ENCODE measurements at regions not wholly inside any gene's neighbourhood (a gene's known extent, or its start where the extent isn't known, plus 50 kb on each side); places are given as distances from the start of the nearest gene placed in this dataset.

GRCh38 chr2:200056105-200056504 is 100.7 kb downstream of the MAIP1 start:
- CTCF ChIA-PET = no interaction called here
- H3K4me3 ChIP-seq (ENCODE audit: low read length) = no peak overlapping the region
- H3K79me2 ChIP-seq (ENCODE audit: low read length) = no peaks in the 10 kb centered on the region
- no peaks in the 10 kb centered on the region for H4K20me1 ChIP-seq (ENCODE audit: low read length)
- POLR2A ChIA-PET (ENCODE audit: unreplicated experiment) = no interaction called here
- H3K27ac ChIP-seq (ENCODE audit: low read length) = no peak overlapping the region
- H3K4me1 ChIP-seq (ENCODE audit: insufficient read depth, low read length) = no peaks in the 10 kb centered on the region
- H2AFZ ChIP-seq (ENCODE audit: low read length) = no peak overlapping the region
- DNase-seq = no peak
- H3K9me2 ChIP-seq (replicated peaks; ENCODE audit: low read length) = no peaks in the 10 kb centered on the region
- ATAC-seq = no peak
- no peaks in the 10 kb centered on the region for H3K36me3 ChIP-seq (ENCODE audit: low read depth, low read length)
- no peak overlapping the region for H3K4me2 ChIP-seq (ENCODE audit: low read length)
- no peak for TF ChIP-seq EZH2 (IDR thresholded peaks at IDR 0.05; ENCODE audit: low read length, unreplicated experiment)
- TF ChIP-seq, protein P1, sequence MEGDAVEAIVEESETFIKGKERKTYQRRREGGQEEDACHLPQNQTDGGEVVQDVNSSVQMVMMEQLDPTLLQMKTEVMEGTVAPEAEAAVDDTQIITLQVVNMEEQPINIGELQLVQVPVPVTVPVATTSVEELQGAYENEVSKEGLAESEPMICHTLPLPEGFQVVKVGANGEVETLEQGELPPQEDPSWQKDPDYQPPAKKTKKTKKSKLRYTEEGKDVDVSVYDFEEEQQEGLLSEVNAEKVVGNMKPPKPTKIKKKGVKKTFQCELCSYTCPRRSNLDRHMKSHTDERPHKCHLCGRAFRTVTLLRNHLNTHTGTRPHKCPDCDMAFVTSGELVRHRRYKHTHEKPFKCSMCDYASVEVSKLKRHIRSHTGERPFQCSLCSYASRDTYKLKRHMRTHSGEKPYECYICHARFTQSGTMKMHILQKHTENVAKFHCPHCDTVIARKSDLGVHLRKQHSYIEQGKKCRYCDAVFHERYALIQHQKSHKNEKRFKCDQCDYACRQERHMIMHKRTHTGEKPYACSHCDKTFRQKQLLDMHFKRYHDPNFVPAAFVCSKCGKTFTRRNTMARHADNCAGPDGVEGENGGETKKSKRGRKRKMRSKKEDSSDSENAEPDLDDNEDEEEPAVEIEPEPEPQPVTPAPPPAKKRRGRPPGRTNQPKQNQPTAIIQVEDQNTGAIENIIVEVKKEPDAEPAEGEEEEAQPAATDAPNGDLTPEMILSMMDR (conservative IDR thresholded peaks at IDR 0.05; ENCODE audit: low read depth, low read length) = no peak
- TF ChIP-seq EZH2phosphoT487 (IDR thresholded peaks at IDR 0.05; ENCODE audit: borderline replicate concordance, low read length) = no peak
- no peaks in the 10 kb centered on the region for H3K27me3 ChIP-seq (ENCODE audit: low read length)
- no TSS peak for BruUV-seq (replicated peaks)
- no peaks in the 10 kb centered on the region for H3K9me3 ChIP-seq (ENCODE audit: low read length)
- no peak overlapping the region for H3K9ac ChIP-seq (ENCODE audit: low read length)
- intact Hi-C loops (cut with micrococcal nuclease) = no loop called here
- H3F3A ChIP-seq (ENCODE audit: low read length, unreplicated experiment) = no peaks in the 10 kb centered on the region

- Histone ChIP-seq H3K9me3 (ENCODE audit: low read length) (no peaks in the 10 kb centered on the region), H3F3A (ENCODE audit: low read length, unreplicated experiment) (no peaks in the 10 kb centered on the region), H3K9ac (ENCODE audit: low read length) (no peak overlapping the region), H3K4me2 (ENCODE audit: low read length) (no peak overlapping the region), H3K27ac (ENCODE audit: low read length) (no peak overlapping the region), H3K79me2 (ENCODE audit: low read length) (no peaks in the 10 kb centered on the region), H4K20me1 (ENCODE audit: low read length) (no peaks in the 10 kb centered on the region), H3K4me3 (ENCODE audit: low read length) (no peak overlapping the region), H2AFZ (ENCODE audit: low read length) (no peak overlapping the region), H3K4me1 (ENCODE audit: insufficient read depth, low read length) (no peaks in the 10 kb centered on the region), H3K36me3 (ENCODE audit: low read depth, low read length) (no peaks in the 10 kb centered on the region), H3K27me3 (ENCODE audit: low read length) (no peaks in the 10 kb centered on the region), H3K9me2 (replicated peaks; ENCODE audit: low read length) (no peaks in the 10 kb centered on the region)
- intact Hi-C loops (cut with micrococcal nuclease) = no loop called here
- DNase-seq (no peak), ATAC-seq (no peak)
- BruUV-seq (replicated peaks) = no TSS peak
- TF ChIP-seq, protein P1 (conservative IDR thresholded peaks at IDR 0.05; ENCODE audit: low read depth, low read length) = no peak
- TF ChIP-seq EZH2phosphoT487 (IDR thresholded peaks at IDR 0.05; ENCODE audit: borderline replicate concordance, low read length) (no peak), EZH2 (IDR thresholded peaks at IDR 0.05; ENCODE audit: low read length, unreplicated experiment) (no peak)
- POLR2A ChIA-PET (ENCODE audit: unreplicated experiment) = no interaction called here
- CTCF ChIA-PET = no interaction called here
Observed at GRCh38 chr2:200063155-200063554, 107.8 kb downstream of the MAIP1 start.

GRCh38 chr2:200064879-200065278 is 109.5 kb downstream of the MAIP1 start:
- ATAC-seq (no peak), DNase-seq (no peak)
- Histone ChIP-seq H3K36me3 (ENCODE audit: low read depth, low read length) (no peaks in the 10 kb centered on the region), H3K79me2 (ENCODE audit: low read length) (no peaks in the 10 kb centered on the region), H3K27ac (ENCODE audit: low read length) (no peak overlapping the region), H3K4me3 (ENCODE audit: low read length) (no peak overlapping the region), H3K27me3 (ENCODE audit: low read length) (no peaks in the 10 kb centered on the region), H4K20me1 (ENCODE audit: low read length) (no peaks in the 10 kb centered on the region), H3K9me2 (replicated peaks; ENCODE audit: low read length) (no peaks in the 10 kb centered on the region), H3K9ac (ENCODE audit: low read length) (no peak overlapping the region), H3K4me2 (ENCODE audit: low read length) (no peak overlapping the region), H3F3A (ENCODE audit: low read length, unreplicated experiment) (no peaks in the 10 kb centered on the region), H3K9me3 (ENCODE audit: low read length) (no peaks in the 10 kb centered on the region), H2AFZ (ENCODE audit: low read length) (no peak overlapping the region), H3K4me1 (ENCODE audit: insufficient read depth, low read length) (no peaks in the 10 kb centered on the region)
- no TSS peak for BruUV-seq (replicated peaks)
- ChIA-PET CTCF (no interaction called here), POLR2A (ENCODE audit: unreplicated experiment) (no interaction called here)
- intact Hi-C loops (cut with micrococcal nuclease) = no loop called here
- TF ChIP-seq EZH2phosphoT487 (IDR thresholded peaks at IDR 0.05; ENCODE audit: borderline replicate concordance, low read length) (no peak), EZH2 (IDR thresholded peaks at IDR 0.05; ENCODE audit: low read length, unreplicated experiment) (no peak)
- TF ChIP-seq, protein P1 (conservative IDR thresholded peaks at IDR 0.05; ENCODE audit: low read depth, low read length) = no peak
